ENCODE measurements at regions not wholly inside any gene's neighbourhood (a gene's known extent, or its start where the extent isn't known, plus 50 kb on each side); places are given as distances from the start of the nearest gene placed in this dataset.

DNA sequence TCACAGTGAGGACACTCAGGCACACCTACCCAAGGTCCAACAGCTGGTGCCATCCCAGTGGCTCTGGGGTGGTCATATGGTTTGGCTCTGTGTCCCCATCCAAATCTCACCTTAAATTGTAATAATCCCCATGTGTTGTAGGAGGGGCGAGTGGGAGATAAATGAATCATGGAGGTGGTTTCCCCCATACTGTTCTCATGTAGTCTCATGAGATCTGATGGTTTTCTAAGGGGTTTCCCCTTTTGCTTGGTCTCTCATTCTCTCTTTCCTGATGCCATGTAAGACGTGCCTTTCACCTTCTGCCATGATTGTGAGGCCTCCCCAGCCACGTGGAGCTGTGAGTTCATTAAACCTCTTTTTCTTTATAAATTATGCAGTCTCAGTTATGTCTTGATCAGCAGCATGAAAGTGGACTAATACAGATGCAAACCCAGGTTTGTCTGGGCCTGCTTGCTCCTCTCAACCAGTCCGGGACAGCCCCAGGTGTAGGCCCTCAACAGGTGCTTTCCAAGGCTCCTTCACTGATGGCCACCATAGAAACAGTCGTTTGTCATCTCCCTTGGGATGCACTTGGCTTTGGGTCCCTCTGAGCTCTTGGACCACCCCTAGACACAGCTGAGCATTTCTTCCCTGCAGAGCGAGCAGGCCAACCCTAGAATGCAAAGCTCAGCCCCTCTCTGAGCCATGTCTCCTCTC is 101.3 kb upstream of the CTBP2 start:
- Histone ChIP-seq H4K20me1 (replicated peaks; ENCODE audit: control insufficient read depth, extremely low read depth, insufficient read depth, low read length) (no peaks in the 10 kb centered on the region), H3K9me3 (replicated peaks; ENCODE audit: control insufficient read depth, insufficient read depth, low read length) (no peaks in the 10 kb centered on the region), H2AFZ (ENCODE audit: low read depth, low read length) (no peak overlapping the region), H3K79me2 (ENCODE audit: control insufficient read depth, insufficient read depth, low read length) (no peaks in the 10 kb centered on the region), H3K36me3 (ENCODE audit: control insufficient read depth in 2 of 2, extremely low read depth in 1 of 2, insufficient read depth in 2 of 2, low read length in 2 of 2) (no peaks in the 10 kb centered on the region), H3K9me1 (replicated peaks; ENCODE audit: control insufficient read depth, extremely low read depth, insufficient read depth, low read length) (no peaks in the 10 kb centered on the region), H3K4me3 (replicated peaks in 1 of 3; ENCODE audit: insufficient read depth in 1 of 3, low read depth in 1 of 3, low read length in 3 of 3) (no peak overlapping the region), H3K27ac (ENCODE audit: insufficient read depth, low read depth, low read length) (no peak overlapping the region), H3K9ac (replicated peaks; ENCODE audit: extremely low read depth, insufficient read depth, low read length) (no peak overlapping the region), H3K4me1 (ENCODE audit: control insufficient read depth, extremely low read depth, insufficient read depth, low read length) (no peaks in the 10 kb centered on the region), H3K4me2 (ENCODE audit: insufficient read depth, low read length) (no peak overlapping the region), H3K27me3 (ENCODE audit: control insufficient read depth in 2 of 2, insufficient read depth in 2 of 2, low read length in 2 of 2) (no peaks in the 10 kb centered on the region)
- TF ChIP-seq FOS (IDR thresholded peaks at IDR 0.05; ENCODE audit: borderline replicate concordance, insufficient read depth, low read length) (no peak), POLR2AphosphoS5 (IDR thresholded peaks at IDR 0.05; ENCODE audit: insufficient read depth, low read depth, low read length) (no peak)
- TF ChIP-seq, protein P1, sequence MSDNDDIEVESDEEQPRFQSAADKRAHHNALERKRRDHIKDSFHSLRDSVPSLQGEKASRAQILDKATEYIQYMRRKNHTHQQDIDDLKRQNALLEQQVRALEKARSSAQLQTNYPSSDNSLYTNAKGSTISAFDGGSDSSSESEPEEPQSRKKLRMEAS (IDR thresholded peaks at IDR 0.05; ENCODE audit: insufficient read depth, insufficient read length) = no peak
- TF ChIP-seq, protein P2, sequence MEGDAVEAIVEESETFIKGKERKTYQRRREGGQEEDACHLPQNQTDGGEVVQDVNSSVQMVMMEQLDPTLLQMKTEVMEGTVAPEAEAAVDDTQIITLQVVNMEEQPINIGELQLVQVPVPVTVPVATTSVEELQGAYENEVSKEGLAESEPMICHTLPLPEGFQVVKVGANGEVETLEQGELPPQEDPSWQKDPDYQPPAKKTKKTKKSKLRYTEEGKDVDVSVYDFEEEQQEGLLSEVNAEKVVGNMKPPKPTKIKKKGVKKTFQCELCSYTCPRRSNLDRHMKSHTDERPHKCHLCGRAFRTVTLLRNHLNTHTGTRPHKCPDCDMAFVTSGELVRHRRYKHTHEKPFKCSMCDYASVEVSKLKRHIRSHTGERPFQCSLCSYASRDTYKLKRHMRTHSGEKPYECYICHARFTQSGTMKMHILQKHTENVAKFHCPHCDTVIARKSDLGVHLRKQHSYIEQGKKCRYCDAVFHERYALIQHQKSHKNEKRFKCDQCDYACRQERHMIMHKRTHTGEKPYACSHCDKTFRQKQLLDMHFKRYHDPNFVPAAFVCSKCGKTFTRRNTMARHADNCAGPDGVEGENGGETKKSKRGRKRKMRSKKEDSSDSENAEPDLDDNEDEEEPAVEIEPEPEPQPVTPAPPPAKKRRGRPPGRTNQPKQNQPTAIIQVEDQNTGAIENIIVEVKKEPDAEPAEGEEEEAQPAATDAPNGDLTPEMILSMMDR (IDR thresholded peaks at IDR 0.05; ENCODE audit: extremely low read depth in 1 of 2, insufficient read depth in 1 of 2, low read depth in 1 of 2, low read length in 2 of 2) = no peak
- ChIA-PET POLR2A (no interaction called here), CTCF (no interaction called here)
- FAIRE-seq (no peak), DNase-seq (ENCODE audit: low read depth, low spot score) (no peak)
- intact Hi-C loops (cut with micrococcal nuclease) = no loop called here
- dilution Hi-C loops (cut with MboI; ENCODE audit: extremely low pct_ligation_motif_present, low sequenced_read_pairs) = no loop called here
- BruUV-seq (replicated peaks) = no TSS peak

DNA sequence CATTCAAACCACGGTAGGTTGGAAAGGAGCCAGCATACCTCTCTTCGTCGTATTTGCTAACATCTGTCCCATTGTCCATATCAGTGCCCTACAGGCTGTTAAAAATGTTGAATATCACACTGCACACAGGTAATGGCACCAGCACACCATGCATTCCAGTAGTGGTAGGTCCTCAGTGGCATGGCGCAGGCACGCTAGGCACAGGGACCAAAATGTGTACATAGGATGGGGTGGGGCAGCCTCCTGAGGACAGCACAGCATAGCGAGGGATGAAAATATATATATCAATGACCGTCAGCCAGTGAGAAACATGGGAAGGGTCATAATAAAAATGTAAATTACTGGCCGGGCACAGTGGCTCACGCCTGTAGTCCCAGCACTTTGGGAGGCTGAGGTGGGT is 99.9 kb upstream of the CTBP2 start:
- POLR2A ChIA-PET = no interaction called here

More for the DNA sequence above, 99.9 kb upstream of the CTBP2 start:
- TF ChIP-seq POLR2AphosphoS5 (IDR thresholded peaks at IDR 0.05; ENCODE audit: insufficient read depth, low read depth, low read length) = no peak
- TF ChIP-seq FOS (IDR thresholded peaks at IDR 0.05; ENCODE audit: borderline replicate concordance, insufficient read depth, low read length) = no peak
- TF ChIP-seq MYC (IDR thresholded peaks at IDR 0.05; ENCODE audit: low read depth, low read length) = no peak
- TF ChIP-seq, protein P1 (IDR thresholded peaks at IDR 0.05; ENCODE audit: insufficient read depth, insufficient read length) = no peak
- TF ChIP-seq POLR2A (IDR thresholded peaks at IDR 0.05; ENCODE audit: low read depth, low read length) = no peak
- FAIRE-seq = no peak
- Histone ChIP-seq H3K27ac (ENCODE audit: insufficient read depth, low read depth, low read length) (no peak overlapping the region), H4K20me1 (replicated peaks; ENCODE audit: control insufficient read depth, extremely low read depth, insufficient read depth, low read length) (no peaks in the 10 kb centered on the region), H3K4me1 (ENCODE audit: control insufficient read depth, extremely low read depth, insufficient read depth, low read length) (no peaks in the 10 kb centered on the region), H3K27me3 (ENCODE audit: control insufficient read depth in 2 of 2, insufficient read depth in 2 of 2, low read length in 2 of 2) (no peaks in the 10 kb centered on the region), H3K9ac (replicated peaks; ENCODE audit: extremely low read depth, insufficient read depth, low read length) (no peak overlapping the region), H3K4me2 (ENCODE audit: insufficient read depth, low read length) (no peak overlapping the region), H2AFZ (ENCODE audit: low read depth, low read length) (no peak overlapping the region), H3K36me3 (ENCODE audit: control insufficient read depth in 2 of 2, extremely low read depth in 1 of 2, insufficient read depth in 2 of 2, low read length in 2 of 2) (no peaks in the 10 kb centered on the region), H3K9me1 (replicated peaks; ENCODE audit: control insufficient read depth, extremely low read depth, insufficient read depth, low read length) (no peaks in the 10 kb centered on the region), H3K4me3 (replicated peaks in 1 of 3; ENCODE audit: insufficient read depth in 1 of 3, low read depth in 1 of 3, low read length in 3 of 3) (no peak overlapping the region), H3K9me3 (replicated peaks; ENCODE audit: control insufficient read depth, insufficient read depth, low read length) (no peaks in the 10 kb centered on the region), H3K79me2 (ENCODE audit: control insufficient read depth, insufficient read depth, low read length) (no peaks in the 10 kb centered on the region)
- intact Hi-C loops (cut with micrococcal nuclease) (no loop called here), dilution Hi-C loops (cut with MboI; ENCODE audit: extremely low pct_ligation_motif_present, low sequenced_read_pairs) (no loop called here)
- DNase-seq (ENCODE audit: low read depth, low spot score) = no peak
- CTCF ChIA-PET = no interaction called here
- no TSS peak for BruUV-seq (replicated peaks)
